WTC11 (cell line): ENCODE measurements at regions not wholly inside any gene's neighbourhood (a gene's known extent, or its start where the extent isn't known, plus 50 kb on each side); places are given as distances from the start of the nearest gene placed in this dataset.

ENCODE experiments used
- ATF2 ChIP-seq: sonication (generic); formaldehyde crosslinking; IDR thresholded peaks from 2 replicates; pipeline ENCODE4 v1.8.1; 2022; ENCODE audit warnings: low read depth, missing genetic modification reagents, borderline replicate concordance
- CREM ChIP-seq: sonication (generic); formaldehyde crosslinking; IDR thresholded peaks from 2 replicates; pipeline ENCODE4 v1.8.1; 2022; ENCODE audit warnings: mild to moderate bottlenecking, missing genetic modification reagents, moderate library complexity
- NFATC4 ChIP-seq: fragments of 250-450 bp; sonication (Bioruptor Pico); IDR thresholded peaks from 2 replicates; pipeline ENCODE4 v1.9.0; 2021; ENCODE audit warnings: mild to moderate bottlenecking
- NFYB ChIP-seq: sonication (generic); formaldehyde crosslinking; conservative IDR thresholded peaks from 2 replicates; pipeline ENCODE4 v1.8.0; 2022; ENCODE audit warnings: low read depth, missing genetic modification reagents
- TCF7 ChIP-seq: sonication (generic); formaldehyde crosslinking; IDR thresholded peaks from 2 replicates; pipeline ENCODE4 v1.8.0; 2022; ENCODE audit warnings: mild to moderate bottlenecking, low read depth, missing genetic modification reagents, moderate library complexity
- TEAD4 ChIP-seq: sonication (generic); formaldehyde crosslinking; IDR thresholded peaks from 2 replicates; pipeline ENCODE4 v1.8.0; 2022; ENCODE audit warnings: mild to moderate bottlenecking, missing genetic modification reagents
- USF2 ChIP-seq: sonication (generic); formaldehyde crosslinking; IDR thresholded peaks from 2 replicates; pipeline ENCODE4 v1.8.1; 2023; ENCODE audit warnings: mild to moderate bottlenecking, missing genetic modification reagents, moderate library complexity
- ZBTB21 ChIP-seq: sonication (generic); formaldehyde crosslinking; IDR thresholded peaks from 2 replicates; pipeline ENCODE4 v1.8.1; 2023; ENCODE audit warnings: mild to moderate bottlenecking, missing genetic modification reagents, borderline replicate concordance
- ZNF138 ChIP-seq: sonication (generic); formaldehyde crosslinking; conservative IDR thresholded peaks from 2 replicates; pipeline ENCODE4 v1.8.1; 2022; ENCODE audit warnings: mild to moderate bottlenecking, moderate library complexity, missing genetic modification reagents
- ZNF263 ChIP-seq: sonication (generic); formaldehyde crosslinking; IDR thresholded peaks from 2 replicates; pipeline ENCODE4 v1.8.1; 2022; ENCODE audit warnings: low read depth, mild to moderate bottlenecking, moderate library complexity, missing genetic modification reagents
- ZNF281 ChIP-seq: sonication (generic); formaldehyde crosslinking; IDR thresholded peaks from 2 replicates; pipeline ENCODE4 v1.8.0; 2023; ENCODE audit warnings: mild to moderate bottlenecking, missing genetic modification reagents
- ZNF423 ChIP-seq: fragments of 250-450 bp; sonication (Bioruptor Pico); IDR thresholded peaks from 2 replicates; pipeline ENCODE4 v2.1.2; 2022; ENCODE audit warnings: mild to moderate bottlenecking, moderate library complexity
- TF ChIP-seq, protein P1 (sequence below): fragments of 200-600 bp; IDR thresholded peaks from 2 replicates; pipeline ENCODE4 v1.8.0; 2022; ENCODE audit warnings: antibody characterized with exemption
- TF ChIP-seq, protein P2 (sequence below): sonication (generic); formaldehyde crosslinking; IDR thresholded peaks from 2 replicates; pipeline ENCODE4 v1.8.1; 2023; ENCODE audit warnings: mild to moderate bottlenecking, missing genetic modification reagents

DNA sequence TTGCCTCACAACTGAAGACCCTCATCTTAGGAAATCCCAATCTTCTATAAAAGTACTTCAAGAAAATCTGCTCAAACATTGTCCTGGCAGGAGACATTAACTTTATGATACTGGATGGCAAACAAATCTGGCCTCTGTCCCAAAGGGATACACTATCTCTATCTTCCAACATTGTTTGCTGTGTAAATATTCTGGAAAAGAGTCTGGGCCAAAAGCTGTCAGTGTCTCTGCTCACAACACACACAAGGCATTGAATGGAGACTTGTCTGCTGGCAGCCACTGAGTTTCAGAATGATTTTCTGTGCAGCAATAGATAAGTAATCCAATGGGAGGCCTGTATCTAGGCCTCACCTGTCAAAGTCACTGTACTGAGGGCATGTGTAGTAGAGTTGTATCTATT is 471.1 kb downstream of the DMAC1 start:
- TF ChIP-seq, protein P1, sequence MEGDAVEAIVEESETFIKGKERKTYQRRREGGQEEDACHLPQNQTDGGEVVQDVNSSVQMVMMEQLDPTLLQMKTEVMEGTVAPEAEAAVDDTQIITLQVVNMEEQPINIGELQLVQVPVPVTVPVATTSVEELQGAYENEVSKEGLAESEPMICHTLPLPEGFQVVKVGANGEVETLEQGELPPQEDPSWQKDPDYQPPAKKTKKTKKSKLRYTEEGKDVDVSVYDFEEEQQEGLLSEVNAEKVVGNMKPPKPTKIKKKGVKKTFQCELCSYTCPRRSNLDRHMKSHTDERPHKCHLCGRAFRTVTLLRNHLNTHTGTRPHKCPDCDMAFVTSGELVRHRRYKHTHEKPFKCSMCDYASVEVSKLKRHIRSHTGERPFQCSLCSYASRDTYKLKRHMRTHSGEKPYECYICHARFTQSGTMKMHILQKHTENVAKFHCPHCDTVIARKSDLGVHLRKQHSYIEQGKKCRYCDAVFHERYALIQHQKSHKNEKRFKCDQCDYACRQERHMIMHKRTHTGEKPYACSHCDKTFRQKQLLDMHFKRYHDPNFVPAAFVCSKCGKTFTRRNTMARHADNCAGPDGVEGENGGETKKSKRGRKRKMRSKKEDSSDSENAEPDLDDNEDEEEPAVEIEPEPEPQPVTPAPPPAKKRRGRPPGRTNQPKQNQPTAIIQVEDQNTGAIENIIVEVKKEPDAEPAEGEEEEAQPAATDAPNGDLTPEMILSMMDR: no peak
- TF ChIP-seq, protein P2, sequence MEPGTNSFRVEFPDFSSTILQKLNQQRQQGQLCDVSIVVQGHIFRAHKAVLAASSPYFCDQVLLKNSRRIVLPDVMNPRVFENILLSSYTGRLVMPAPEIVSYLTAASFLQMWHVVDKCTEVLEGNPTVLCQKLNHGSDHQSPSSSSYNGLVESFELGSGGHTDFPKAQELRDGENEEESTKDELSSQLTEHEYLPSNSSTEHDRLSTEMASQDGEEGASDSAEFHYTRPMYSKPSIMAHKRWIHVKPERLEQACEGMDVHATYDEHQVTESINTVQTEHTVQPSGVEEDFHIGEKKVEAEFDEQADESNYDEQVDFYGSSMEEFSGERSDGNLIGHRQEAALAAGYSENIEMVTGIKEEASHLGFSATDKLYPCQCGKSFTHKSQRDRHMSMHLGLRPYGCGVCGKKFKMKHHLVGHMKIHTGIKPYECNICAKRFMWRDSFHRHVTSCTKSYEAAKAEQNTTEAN (CRISPR knock-in tag): no peak
- TF ChIP-seq CREM (CRISPR knock-in tag) (no peak), NFYB (CRISPR knock-in tag) (no peak), ZNF138 (CRISPR knock-in tag) (no peak), NFATC4 (CRISPR knock-in tag) (no peak), USF2 (CRISPR knock-in tag) (no peak), TCF7 (CRISPR knock-in tag) (no peak), TEAD4 (no peak), ZBTB21 (CRISPR knock-in tag) (no peak), ZNF423 (no peak), ZNF281 (no peak), ZNF263 (CRISPR knock-in tag) (no peak), ATF2 (CRISPR knock-in tag) (no peak)
